ENCODE measurements at regions not wholly inside any gene's neighbourhood (a gene's known extent, or its start where the extent isn't known, plus 50 kb on each side); places are given as distances from the start of the nearest gene placed in this dataset.

DNA sequence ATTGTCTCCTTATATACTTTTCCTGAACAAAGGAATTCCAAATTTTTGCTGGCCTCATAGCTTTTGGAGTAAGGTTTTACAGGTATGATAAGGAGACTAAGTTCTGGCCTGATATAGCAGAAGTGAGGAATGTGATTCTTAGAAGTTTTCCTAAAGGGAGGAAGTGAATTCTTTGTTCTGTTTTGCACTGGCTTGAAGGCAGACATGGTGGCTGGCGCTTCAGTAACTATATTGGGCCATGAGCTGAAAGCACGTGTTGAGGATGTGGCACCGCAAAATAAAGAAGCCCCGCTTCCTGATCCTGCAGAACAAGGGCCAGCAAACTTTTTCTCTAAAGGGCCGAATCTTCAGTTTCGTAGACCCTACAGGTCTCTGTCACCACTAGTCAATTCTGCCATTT is 224.2 kb downstream of the SNX18 start:
- TF ChIP-seq CTCF (conservative IDR thresholded peaks at IDR 0.05; ENCODE audit: low read length) (no peak), EZH2phosphoT487 (IDR thresholded peaks at IDR 0.05; ENCODE audit: borderline replicate concordance, low read depth, low read length) (no peak)
